ENCODE measurements at regions not wholly inside any gene's neighbourhood (a gene's known extent, or its start where the extent isn't known, plus 50 kb on each side); places are given as distances from the start of the nearest gene placed in this dataset.

DNA sequence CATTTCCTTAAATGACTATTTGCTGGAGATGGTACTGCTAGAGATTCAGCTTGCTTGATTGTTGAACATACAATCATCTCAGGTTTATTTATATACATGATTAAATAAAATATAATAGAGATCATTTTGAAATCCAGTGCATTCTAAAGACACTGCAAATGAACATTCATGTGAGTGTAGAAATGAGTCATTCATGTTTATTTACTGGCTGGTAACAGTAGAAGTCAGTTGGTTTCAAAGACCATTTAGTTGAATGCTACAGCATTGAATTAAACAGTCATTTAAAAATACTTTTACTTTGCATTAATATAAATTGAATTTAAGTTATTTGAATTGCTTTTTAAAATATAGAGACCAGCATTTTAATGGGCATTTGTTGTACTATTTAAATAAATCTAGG lies 551.9 kb upstream of the GOLIM4 start:
- no peak for DNase-seq (ENCODE audit: low read depth)

DNA sequence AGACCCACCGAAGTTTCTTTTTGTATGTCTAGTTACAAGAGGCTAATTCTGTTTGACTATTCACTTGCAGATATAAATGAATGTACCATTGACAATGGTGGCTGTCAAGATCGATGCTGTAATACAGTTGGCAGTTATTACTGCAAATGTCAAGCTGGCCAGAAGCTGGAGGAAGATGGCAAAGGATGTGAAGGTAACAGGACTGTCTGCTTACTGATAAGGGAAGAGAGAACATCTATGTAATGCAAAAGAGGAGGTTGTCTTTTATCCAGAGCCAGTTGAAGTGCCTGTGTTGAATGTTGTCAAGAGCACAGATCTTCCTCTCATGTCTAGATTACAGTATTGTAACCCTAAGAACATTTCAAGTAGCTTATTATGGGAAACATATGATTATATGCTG lies 549.5 kb upstream of the GOLIM4 start:
- no peak for DNase-seq (ENCODE audit: low read depth)

DNA sequence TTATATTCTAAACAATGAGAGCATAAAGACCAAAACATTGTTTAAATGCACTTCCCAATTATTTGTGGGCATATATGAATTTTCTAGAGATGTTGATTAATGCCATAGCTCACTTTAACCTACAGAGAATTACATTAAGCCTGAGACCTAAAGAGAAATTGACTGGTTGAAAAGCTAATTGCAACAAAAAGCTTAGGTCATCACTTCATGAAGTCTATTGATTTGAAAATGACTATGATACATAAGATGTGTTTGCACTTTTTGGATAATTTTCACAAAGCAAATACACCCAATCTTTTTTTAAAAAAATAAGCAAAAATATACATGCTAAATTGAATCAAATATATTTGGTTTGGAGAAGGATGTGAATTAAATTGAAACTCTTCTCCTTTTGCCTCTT lies 532.8 kb upstream of the GOLIM4 start:
- no peak for DNase-seq (ENCODE audit: low read depth)

DNA sequence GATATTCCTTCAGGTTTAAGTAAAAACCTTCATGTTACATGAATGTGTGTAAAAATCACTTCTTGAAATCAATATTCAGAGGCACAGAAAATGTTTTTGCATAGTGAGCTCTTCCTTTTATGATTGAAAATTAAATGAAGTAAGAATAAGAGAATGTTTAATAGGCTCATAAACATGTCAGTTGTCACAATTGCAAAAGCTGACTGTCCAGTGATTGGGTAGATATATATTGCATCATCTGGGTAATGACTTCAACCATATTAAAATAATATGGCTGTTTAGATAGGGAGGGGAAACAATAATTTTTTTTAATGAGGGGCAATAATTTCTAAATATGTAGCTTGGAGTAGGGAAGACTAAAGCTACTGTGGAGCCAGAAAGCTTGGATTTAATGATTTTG lies 529.8 kb upstream of the GOLIM4 start:
- no peak for DNase-seq (ENCODE audit: low read depth)

DNA sequence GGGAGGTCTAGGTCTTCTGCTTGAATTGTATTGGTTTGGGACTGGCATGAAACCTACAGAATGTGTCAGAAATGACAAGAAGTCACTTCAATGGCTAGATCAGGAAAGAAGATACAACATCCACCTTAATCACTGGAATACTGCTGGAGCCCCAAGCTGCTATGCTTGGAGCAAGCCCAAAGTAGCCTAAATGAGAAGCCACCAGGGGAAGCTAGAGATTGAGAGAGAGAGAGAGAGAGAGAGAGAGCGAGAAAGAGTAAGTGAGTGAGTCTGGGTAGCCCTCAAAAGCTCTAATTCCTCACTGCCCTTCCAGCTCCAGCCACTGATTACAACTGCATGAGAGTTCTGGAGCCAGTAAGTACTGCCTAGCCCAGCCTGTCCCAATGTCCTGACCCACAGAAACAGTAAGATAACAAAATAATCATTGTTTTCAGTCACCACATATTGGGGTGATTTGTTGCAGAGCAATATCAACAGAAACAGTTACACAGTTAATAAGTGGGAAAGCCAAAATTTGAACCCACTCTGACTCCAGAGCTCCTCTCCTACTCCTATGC lies 529.2 kb upstream of the GOLIM4 start:
- DNase-seq (ENCODE audit: low read depth): no peak

DNA sequence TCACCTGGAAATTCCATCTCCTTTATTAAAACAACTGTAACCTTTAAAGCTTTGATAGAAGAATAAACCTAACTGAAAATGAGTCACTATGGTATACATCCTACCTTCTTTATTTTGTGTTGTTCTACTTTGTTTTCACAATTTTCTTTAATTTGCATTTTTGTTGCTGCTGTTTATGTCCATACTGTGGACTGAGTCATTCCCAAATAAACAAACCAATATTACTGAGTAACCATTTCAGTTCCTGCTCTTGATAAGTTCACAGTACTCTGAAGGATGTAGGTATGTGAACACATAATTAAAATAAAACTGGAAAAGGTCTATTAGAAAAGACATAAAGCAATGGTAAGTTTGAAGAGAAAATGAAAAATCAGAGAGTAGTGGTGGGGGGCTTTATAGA lies 528.5 kb upstream of the GOLIM4 start:
- no peak for DNase-seq (ENCODE audit: low read depth)

DNA sequence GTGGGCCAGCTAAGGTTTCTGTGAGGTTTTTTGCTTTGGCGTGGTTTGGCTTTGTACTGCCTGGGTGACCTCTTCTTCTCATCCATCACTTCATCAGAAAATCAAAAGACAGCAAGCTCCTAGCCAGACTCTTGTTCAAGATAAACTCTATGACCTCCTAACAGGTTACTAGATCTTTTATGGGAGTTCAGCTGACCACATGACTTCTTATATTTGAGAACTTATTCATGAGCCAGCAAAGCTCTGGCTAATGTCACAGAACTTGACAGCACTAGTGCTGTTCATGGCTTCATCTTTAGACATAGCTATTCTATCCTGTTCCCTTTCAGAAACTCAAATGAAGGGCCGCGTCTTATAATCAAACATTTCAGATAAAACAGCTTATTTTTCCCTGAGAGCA lies 527.1 kb upstream of the GOLIM4 start:
- no peak for DNase-seq (ENCODE audit: low read depth)

DNA sequence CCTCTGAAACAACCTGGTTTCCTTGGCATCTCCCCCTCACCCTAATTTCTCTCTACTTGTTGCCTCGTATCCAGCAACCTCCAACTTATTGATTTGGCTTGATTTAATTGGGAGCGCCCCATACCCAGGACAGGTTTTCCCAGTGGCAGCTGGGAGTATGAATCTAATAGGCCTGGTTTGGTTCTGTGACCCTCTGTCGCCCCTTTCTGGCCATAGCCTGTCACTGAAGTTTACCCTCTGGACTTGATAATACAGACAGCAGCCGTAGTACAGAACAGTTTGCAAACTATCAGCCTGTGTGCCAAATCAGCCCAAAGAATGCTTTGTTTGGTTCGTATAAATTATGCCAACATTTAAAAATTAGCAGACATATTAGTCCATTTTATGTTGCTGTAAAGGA lies 525.1 kb upstream of the GOLIM4 start:
- no peak for DNase-seq (ENCODE audit: low read depth)

DNA sequence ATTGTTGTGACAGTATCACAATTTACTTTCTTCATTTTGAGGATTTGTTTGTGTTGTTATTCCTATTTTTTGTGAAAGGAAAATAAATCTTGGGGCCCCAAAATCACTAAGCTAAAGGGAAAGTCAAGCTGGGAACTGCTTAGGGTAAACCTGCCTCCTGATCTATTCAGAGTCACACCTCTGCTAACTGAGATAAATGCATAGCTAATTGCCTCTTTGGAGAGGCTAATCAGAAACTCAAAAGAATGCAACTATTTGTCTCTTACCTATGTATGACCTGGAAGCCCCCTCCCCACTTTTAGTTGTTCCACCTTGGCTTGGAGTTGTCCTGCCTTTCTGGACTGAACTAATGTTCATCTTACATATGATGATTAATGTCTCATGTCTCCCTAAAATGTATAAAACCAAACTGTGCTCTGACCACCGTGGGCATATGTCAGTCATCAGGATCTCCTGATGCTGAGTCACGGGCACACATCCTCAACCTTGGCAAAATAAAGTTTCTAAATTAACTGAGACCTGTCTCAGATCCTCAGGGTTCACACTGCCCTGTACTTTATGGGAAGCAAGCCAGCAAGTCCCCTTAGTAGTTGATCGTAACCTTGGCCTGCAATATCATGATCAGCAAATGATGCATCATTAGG lies 523.2 kb upstream of the GOLIM4 start:
- DNase-seq (ENCODE audit: low read depth): no peak

DNA sequence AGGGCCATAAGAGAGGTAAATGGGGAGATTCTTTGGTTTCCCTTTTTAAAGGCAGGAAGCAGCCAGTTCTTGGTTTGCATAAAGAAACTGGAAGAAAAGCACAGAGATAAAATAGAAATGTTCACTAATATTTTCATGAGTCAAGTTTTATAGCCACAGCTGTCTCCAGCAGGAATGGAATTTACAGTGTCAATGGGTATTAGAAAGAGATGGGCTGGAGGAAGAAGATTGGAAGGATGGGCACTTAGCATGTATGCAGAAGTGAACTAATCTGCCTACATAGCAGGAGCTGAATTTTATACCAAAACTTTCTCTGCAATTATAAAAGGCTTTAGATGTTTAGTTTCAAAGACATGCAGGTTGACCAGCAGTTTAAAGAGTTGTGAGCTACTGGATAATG lies 521.9 kb upstream of the GOLIM4 start:
- DNase-seq (ENCODE audit: low read depth): no peak

DNA sequence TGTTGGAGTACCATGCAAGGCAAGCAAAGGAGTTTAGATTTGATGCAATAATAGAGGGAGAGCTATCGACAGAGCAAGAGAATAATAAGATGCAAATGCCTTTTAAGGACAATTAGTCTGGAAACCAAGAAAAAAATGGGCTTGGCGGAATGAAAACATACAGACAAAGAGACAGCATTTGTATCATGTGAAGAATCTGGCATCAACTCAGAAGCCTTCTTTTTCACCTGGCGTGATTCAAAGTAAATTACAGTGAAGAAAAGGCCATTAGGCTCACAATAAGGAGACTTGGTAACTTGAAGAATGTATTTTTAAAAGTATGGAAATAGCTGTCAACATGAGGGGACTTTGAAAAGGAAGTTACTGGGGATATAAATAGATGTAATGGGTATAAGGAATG lies 521.2 kb upstream of the GOLIM4 start:
- no peak for DNase-seq (ENCODE audit: low read depth)

DNA sequence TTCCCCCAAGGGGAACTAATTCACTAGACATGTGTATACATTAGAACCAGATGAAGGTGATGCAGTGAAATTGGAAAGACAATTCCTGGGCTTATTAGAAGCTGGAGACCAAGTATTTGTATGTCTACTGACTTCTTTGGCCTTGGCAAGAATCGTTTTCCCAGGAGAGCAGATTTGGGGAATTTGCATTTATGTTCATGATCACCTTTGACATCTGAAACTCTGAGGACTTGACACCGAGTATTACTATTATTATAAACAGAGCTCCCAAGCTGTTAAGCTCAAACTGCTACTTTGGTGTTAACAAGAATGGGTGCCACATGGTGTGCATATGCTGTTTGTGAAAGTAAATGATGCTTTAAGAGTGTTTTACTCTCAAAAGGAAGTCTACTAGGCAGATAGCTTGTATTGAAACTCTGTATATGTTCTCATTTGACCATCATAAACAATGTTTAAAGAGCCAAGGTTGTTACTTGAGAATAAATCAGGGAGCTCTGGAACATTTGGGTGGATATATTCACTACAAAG lies 519.8 kb upstream of the GOLIM4 start:
- DNase-seq (ENCODE audit: low read depth): no peak

DNA sequence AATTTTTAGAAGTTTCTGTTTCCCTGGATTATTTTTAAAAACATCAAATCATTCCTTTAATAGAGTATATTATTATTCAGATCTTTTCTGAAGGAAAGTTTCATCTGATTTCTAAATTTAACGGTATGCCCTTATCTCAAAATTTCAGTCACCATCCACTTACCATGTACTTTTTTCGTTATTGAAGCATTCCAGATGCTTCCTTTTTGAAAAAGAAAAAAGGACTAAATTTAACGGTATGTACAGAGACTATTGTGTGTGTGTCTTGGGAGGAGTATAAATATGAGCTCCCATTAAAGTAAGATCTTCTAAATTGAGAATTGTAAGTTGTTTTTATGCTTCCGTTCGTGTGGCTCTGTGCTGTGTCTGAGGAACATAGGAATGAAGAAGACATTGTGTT lies 517.4 kb upstream of the GOLIM4 start:
- DNase-seq (ENCODE audit: low read depth): no peak

DNA sequence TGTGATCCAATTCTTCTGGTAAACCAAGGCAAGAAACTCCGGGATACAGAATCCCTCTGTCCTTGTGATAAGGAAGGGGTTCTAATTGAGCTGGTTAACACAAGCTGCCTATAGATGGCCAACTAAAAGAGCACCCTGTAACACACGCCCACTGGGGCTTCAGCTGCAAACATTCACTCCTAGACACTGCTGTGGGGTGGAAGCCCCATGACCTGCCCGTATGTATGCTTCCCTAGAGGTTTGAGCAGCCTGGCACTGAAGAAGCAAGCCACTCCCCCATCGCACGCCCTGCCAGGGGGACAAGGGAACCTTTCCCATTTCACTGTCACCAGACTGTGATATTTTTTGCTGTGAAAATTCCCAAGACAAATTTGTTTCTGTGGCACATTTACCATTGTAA lies 516.9 kb upstream of the GOLIM4 start:
- no peak for DNase-seq (ENCODE audit: low read depth)

DNA sequence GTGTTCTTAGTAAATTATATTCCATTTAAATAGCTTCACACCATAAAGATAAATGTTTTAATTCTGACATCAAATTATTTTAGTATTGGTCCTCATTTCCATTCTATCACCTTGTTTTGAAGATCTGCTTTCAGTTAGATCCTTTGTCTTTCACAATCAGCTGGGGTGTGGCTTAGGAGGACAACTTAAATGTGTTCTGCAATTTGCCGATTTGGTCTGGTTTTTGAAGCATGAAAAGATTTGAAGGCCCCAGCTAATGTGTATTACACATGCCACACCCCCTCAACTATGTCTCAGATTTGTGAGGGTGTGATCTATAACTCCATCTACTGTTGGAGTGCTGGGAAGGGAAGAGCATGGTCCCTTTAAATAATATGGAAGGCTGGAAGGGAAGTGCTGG lies 516.1 kb upstream of the GOLIM4 start:
- no peak for DNase-seq (ENCODE audit: low read depth)

DNA sequence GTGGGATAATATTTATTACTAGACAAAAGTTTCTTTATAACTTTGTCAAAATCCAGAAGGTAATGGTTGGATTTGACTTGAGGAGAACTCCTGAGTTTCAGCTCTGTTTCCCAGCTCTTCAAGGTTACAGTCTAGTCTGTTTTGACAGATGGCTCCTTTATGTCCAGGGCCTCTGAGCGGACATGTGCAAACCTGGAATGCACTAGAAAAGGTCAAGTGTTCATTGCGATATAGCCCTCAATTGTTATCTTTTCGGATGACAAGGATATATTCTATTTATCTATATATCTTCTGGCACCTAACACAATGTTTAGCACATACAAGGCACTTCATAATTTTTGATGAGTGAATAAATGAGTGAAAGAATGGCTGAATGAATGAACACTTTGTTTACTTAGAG lies 513.2 kb upstream of the GOLIM4 start:
- DNase-seq (ENCODE audit: low read depth): no peak

DNA sequence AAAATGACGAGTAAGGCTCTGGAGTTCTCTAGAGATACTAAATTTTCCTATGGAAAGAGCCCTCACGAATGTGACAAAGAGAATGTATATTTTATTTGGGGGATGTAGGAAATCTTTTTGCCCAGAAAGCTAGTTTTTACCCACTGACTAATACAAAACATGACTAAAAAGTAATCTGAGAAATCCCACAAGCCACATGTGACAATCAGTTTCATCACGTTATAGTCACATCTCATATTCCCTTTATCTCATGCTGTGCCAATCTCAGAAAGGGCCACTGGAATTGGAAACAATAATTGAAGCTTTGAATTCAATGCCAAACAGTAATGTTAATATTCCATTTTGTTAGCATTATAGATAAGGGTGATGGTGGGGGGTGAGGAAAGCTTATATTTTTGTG lies 509.0 kb upstream of the GOLIM4 start:
- no peak for DNase-seq (ENCODE audit: low read depth)

DNA sequence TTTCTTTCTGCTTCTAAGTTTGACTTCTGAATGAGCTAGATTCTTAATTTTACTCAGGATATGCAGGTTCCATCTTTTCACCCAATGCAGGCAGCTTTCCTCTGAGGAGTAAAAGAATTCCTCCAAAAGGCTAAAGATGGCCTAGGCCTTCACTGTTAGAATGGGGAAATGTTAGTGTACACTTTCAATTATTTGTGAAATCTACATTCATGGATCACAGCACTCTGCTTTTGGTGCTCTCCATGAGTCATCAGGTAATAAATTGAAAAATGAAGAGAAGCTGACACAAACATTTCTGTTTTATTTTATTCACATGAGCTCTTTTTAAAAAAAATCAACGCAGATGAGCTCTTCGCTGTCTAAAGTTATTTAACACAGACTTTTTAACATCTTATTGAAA lies 502.5 kb upstream of the GOLIM4 start:
- DNase-seq (ENCODE audit: low read depth): no peak

DNA sequence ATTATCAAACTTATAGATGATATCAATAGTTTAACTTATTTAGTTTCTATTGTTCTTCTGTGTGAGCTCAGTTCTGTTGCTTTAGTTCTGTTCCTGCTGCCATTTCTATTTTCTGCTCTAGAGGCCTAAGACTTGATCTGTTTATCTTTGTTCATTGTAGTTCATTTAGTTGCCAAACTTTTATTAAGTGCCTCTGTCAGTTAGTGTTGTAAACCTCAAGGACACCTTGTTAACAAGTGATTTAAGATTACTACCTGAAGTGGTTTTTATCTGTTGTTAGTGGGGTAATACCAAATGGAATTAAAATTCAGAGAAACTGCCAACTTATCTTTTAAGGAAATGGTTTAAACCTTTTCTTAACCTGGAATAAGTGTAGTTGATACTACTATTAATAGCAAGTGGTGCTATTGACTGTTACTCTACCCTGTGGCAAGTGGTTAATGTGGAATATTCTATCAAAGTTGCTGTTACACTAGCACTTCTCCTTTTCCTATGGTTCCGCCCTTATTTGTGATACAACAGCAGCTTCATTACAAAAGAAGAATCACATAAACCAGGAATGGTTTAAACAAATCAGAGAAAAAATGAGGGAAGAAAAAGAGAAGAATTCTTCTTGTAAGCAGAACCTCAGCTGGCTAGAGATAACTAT lies 500.6 kb upstream of the GOLIM4 start:
- no peak for DNase-seq (ENCODE audit: low read depth)

DNA sequence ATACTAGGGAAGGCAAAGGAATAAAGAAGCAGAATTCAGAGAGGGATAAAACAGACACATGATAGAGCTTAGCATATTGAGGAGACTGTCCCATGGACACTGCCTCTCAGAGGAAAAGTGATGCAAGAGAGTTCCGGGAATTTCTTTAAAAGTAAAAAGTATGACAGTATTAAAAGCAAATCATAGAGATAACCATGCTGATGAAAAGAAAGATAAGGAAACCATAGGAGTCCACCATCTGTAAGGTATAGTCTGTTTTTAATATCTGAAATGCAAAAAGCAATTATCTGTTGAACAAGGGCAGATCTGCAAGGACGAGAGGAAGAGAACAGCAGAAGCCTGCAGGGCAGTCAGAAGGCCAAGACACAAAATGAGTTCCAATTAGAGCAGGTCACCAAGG lies 495.9 kb upstream of the GOLIM4 start:
- no peak for DNase-seq (ENCODE audit: low read depth)

DNA sequence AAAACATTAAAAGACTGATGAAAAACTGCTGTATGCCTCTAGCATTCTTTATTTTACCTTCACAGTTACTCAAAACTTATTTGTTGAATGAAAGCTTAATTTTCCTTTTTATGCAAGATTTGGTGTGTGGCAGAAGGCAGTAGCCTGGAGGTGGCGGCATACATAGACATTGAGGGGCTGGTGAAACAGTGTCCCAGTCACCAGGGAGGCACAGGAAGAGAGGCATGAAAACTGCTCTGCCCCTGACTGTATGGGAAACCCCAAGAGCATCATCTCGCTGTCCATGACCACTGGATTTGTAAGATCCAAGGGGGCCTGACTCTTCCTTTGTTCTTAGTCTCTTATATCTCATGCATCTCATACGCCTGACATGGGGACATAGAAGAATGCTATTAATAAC lies 493.7 kb upstream of the GOLIM4 start:
- no peak for DNase-seq (ENCODE audit: low read depth)

DNA sequence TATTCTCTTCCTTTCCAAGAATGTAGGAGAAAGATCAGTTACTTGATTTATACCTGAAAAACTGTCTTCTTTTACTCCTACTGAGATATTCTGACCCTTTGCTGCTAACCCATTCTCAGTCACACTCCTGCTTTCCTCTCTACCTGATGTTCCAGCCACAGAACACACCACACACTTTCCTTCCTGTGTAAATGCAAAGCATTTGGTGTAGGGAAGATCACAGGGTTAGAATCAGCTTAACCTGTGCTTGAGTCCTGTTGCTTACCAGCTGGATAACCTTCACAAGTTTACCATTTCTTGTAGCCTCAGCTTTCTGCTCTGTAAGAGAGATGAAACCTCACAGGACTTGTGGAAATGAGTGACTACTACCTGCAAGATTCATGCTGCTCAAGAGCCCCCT lies 489.8 kb upstream of the GOLIM4 start:
- no peak for DNase-seq (ENCODE audit: low read depth)

DNA sequence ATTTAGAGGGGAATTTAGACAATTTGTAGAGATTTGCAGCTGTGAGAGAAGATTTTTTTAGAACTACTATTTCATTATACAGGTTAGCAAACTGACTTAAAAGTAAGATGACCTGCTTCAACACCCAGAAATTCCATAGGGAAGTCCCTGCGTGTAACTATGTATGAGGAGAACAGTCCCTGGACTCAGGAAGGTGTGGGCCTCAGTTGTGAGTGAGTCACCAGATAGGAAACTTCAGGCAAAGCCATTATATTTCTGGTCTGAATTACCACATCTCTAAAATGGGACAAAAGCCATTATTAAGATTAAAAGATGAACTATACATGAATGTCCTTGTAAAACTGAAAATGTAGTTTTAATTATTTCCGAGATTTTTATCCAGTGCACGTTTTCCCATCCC lies 488.3 kb upstream of the GOLIM4 start:
- DNase-seq (ENCODE audit: low read depth): no peak

DNA sequence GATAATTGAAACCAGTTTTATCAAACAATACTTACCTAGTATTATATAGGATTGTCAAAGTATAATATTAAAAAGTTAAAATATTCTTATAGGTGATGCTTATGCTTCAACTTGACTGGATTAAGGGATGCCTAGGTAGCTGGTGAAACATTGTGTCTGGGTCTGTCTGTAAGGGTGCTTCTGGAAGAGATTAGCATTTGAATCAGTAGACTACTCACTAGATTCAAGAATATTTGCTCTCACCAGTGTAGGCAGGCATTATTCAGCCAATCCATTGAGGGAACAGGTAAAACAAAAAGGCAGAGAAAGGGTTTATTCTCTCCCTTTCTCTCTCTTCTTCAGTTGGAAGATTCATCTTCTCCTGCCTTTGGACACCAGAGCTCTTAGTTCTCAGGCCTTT lies 486.8 kb upstream of the GOLIM4 start:
- no peak for DNase-seq (ENCODE audit: low read depth)
